ENCODE measurements at regions not wholly inside any gene's neighbourhood (a gene's known extent, or its start where the extent isn't known, plus 50 kb on each side); places are given as distances from the start of the nearest gene placed in this dataset.

GRCh38 chr2:146260551-146260950 is 1584.3 kb upstream of the ACVR2A start:
- 50 to 54% (median 51%) methylated on average over 5 of the region's 5 CpGs for WGBS, 3 donors
- Histone ChIP-seq H3K27me3 (ENCODE audit: insufficient read depth in 3 of 3, low read length in 2 of 3) (no peaks in the 10 kb centered on the region), H3K4me1 (no peaks in the 10 kb centered on the region), H3K27ac (no peak overlapping the region), H3K36me3 (ENCODE audit: insufficient read depth in 1 of 2, low read depth in 1 of 2) (no peaks in the 10 kb centered on the region), H3K4me3 (no peak overlapping the region), H3K9me3 (peaks cover 5% of the 10 kb centered on the region)
- no peak for ATAC-seq
- no peak for DNase-seq
- no peak for TF ChIP-seq CTCF (IDR thresholded peaks at IDR 0.05)
- intact Hi-C loops (cut with DNase I): no loop called here

GRCh38 chr2:146259816-146260215 is 1585.0 kb upstream of the ACVR2A start:
- TF ChIP-seq CTCF (IDR thresholded peaks at IDR 0.05): no peak
- peaks cover 5% of the 10 kb centered on the region for H3K9me3 ChIP-seq
- no peak overlapping the region for H3K4me3 ChIP-seq
- DNase-seq (no peak), ATAC-seq (no peak)
- H3K36me3 ChIP-seq (ENCODE audit: insufficient read depth in 1 of 2, low read depth in 1 of 2): no peaks in the 10 kb centered on the region
- intact Hi-C loops (cut with DNase I): no loop called here
- H3K27me3 ChIP-seq (ENCODE audit: insufficient read depth in 3 of 3, low read length in 2 of 3): no peaks in the 10 kb centered on the region
- H3K4me1 ChIP-seq: no peaks in the 10 kb centered on the region
- H3K27ac ChIP-seq: no peak overlapping the region
- WGBS, 3 donors: 81 to 89% (median 82%) methylated on average over 2 of the region's 2 CpGs

GRCh38 chr2:146258071-146258470 is 1586.8 kb upstream of the ACVR2A start:
- DNase-seq (no peak), ATAC-seq (no peak)
- no peak for TF ChIP-seq CTCF (IDR thresholded peaks at IDR 0.05)
- H3K4me3 ChIP-seq: no peak overlapping the region
- 61% methylated on average over 6 of the region's 6 CpGs for WGBS, 3 donors
- no peaks in the 10 kb centered on the region for H3K4me1 ChIP-seq
- intact Hi-C loops (cut with DNase I): no loop called here
- peaks cover 3% of the 10 kb centered on the region for H3K9me3 ChIP-seq
- H3K36me3 ChIP-seq (ENCODE audit: insufficient read depth in 1 of 2, low read depth in 1 of 2): no peaks in the 10 kb centered on the region
- no peaks in the 10 kb centered on the region for H3K27me3 ChIP-seq (ENCODE audit: insufficient read depth in 3 of 3, low read length in 2 of 3)
- no peak overlapping the region for H3K27ac ChIP-seq

GRCh38 chr2:146252119-146252518 is 1592.7 kb upstream of the ACVR2A start:
- H3K4me1 ChIP-seq: no peaks in the 10 kb centered on the region
- H3K9me3 ChIP-seq: no peaks in the 10 kb centered on the region
- H3K27me3 ChIP-seq (ENCODE audit: insufficient read depth in 3 of 3, low read length in 2 of 3): no peaks in the 10 kb centered on the region
- TF ChIP-seq CTCF (IDR thresholded peaks at IDR 0.05): no peak
- no peaks in the 10 kb centered on the region for H3K36me3 ChIP-seq (ENCODE audit: insufficient read depth in 1 of 2, low read depth in 1 of 2)
- DNase-seq (no peak), ATAC-seq (no peak)
- intact Hi-C loops (cut with DNase I): no loop called here
- H3K4me3 ChIP-seq: no peak overlapping the region
- 86 to 90% (median 89%) methylated on average over 2 of the region's 2 CpGs for WGBS, 3 donors
- H3K27ac ChIP-seq: no peak overlapping the region

- no peak for DNase-seq
- TF ChIP-seq CTCF (IDR thresholded peaks at IDR 0.05): no peak
- no peaks in the 10 kb centered on the region for H3K36me3 ChIP-seq (ENCODE audit: insufficient read depth in 1 of 2, low read depth in 1 of 2)
- no peaks in the 10 kb centered on the region for H3K9me3 ChIP-seq
- intact Hi-C loops (cut with DNase I): no loop called here
- ATAC-seq: no peak
- WGBS, 3 donors: 39 to 48% (median 46%) methylated on average over 3 of the region's 3 CpGs
- no peaks in the 10 kb centered on the region for H3K4me1 ChIP-seq
- no peak overlapping the region for H3K4me3 ChIP-seq
- H3K27me3 ChIP-seq (ENCODE audit: insufficient read depth in 3 of 3, low read length in 2 of 3): no peaks in the 10 kb centered on the region
- H3K27ac ChIP-seq: no peak overlapping the region
These were observed 1593.5 kb upstream of the ACVR2A start for GRCh38 chr2:146251328-146251727.

Data from psoas muscle (tissue), 7 donors.